ENCODE measurements at regions not wholly inside any gene's neighbourhood (a gene's known extent, or its start where the extent isn't known, plus 50 kb on each side); places are given as distances from the start of the nearest gene placed in this dataset.

DNA sequence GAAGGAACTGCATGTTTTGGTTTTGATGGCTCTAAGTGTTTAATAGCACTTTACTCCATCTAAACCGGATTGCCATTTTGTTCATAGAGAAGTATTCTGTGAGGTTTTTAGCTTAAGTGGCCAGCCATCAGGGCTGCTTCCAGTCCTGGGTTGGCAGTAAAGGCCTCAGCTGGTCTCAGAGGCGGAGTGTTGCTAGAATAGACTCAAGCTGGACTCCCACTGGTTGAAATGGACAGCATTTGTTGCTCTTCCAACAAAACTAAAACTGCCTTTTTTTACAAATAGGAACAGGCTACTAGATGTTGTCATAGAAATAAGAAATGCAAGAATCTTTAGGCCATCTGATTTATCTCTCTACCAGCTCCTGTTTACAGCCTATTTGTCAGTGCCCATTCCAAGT lies 126.4 kb downstream of the MAIP1 start:
- TF ChIP-seq, protein P1, sequence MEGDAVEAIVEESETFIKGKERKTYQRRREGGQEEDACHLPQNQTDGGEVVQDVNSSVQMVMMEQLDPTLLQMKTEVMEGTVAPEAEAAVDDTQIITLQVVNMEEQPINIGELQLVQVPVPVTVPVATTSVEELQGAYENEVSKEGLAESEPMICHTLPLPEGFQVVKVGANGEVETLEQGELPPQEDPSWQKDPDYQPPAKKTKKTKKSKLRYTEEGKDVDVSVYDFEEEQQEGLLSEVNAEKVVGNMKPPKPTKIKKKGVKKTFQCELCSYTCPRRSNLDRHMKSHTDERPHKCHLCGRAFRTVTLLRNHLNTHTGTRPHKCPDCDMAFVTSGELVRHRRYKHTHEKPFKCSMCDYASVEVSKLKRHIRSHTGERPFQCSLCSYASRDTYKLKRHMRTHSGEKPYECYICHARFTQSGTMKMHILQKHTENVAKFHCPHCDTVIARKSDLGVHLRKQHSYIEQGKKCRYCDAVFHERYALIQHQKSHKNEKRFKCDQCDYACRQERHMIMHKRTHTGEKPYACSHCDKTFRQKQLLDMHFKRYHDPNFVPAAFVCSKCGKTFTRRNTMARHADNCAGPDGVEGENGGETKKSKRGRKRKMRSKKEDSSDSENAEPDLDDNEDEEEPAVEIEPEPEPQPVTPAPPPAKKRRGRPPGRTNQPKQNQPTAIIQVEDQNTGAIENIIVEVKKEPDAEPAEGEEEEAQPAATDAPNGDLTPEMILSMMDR (IDR thresholded peaks at IDR 0.05; ENCODE audit: poor library complexity, severe bottlenecking): no peak
- TF ChIP-seq POLR2AphosphoS5 (IDR thresholded peaks at IDR 0.05) (no peak), EZH2 (IDR thresholded peaks at IDR 0.05; ENCODE audit: borderline replicate concordance, insufficient read depth, low read length, poor library complexity, severe bottlenecking) (no peak), RAD21 (conservative IDR thresholded peaks at IDR 0.05) (no peak), EP300 (conservative IDR thresholded peaks at IDR 0.05; ENCODE audit: poor library complexity, severe bottlenecking) (no peak)

Measured in neural cell (in vitro differentiated cells).